ENCODE measurements at regions not wholly inside any gene's neighbourhood (a gene's known extent, or its start where the extent isn't known, plus 50 kb on each side); places are given as distances from the start of the nearest gene placed in this dataset.

- Histone ChIP-seq H3K36me3 (replicated peaks; ENCODE audit: insufficient read depth, low read length) (no peaks in the 10 kb centered on the region), H3K27ac (ENCODE audit: low read length) (no peak overlapping the region), H3K79me2 (ENCODE audit: low read length) (no peaks in the 10 kb centered on the region), H2AFZ (ENCODE audit: low read length) (no peak overlapping the region), H3K4me3 (ENCODE audit: low read length) (no peak overlapping the region), H3K9me2 (replicated peaks; ENCODE audit: insufficient read depth, low read length) (no peaks in the 10 kb centered on the region), H3K27me3 (replicated peaks; ENCODE audit: insufficient read depth, low read length) (no peaks in the 10 kb centered on the region), H3K4me2 (ENCODE audit: low read depth, low read length) (no peak overlapping the region), H4K20me1 (ENCODE audit: insufficient read depth, low read length) (no peaks in the 10 kb centered on the region), H3K9ac (ENCODE audit: low read length) (no peak overlapping the region), H3F3A (ENCODE audit: insufficient read depth, low read length) (no peaks in the 10 kb centered on the region), H3K9me3 (replicated peaks; ENCODE audit: insufficient read depth, low read length) (no peaks in the 10 kb centered on the region), H3K4me1 (ENCODE audit: low read length) (no peaks in the 10 kb centered on the region)
- TF ChIP-seq EZH2 (optimal IDR thresholded peaks at IDR 0.05; ENCODE audit: low read depth, low read length) (no peak), CTCF (IDR thresholded peaks at IDR 0.05; ENCODE audit: low read length) (no peak), EZH2phosphoT487 (IDR thresholded peaks at IDR 0.05; ENCODE audit: low read length) (no peak)
- DNase-seq = no peak
These were observed 481.9 kb downstream of the METTL4 start for GRCh38 chr18:2089396-2089795.

- Histone ChIP-seq H3F3A (ENCODE audit: insufficient read depth, low read length) (no peaks in the 10 kb centered on the region), H3K9ac (ENCODE audit: low read length) (no peak overlapping the region), H3K4me1 (ENCODE audit: low read length) (no peaks in the 10 kb centered on the region), H3K27ac (ENCODE audit: low read length) (no peak overlapping the region), H4K20me1 (ENCODE audit: insufficient read depth, low read length) (no peaks in the 10 kb centered on the region), H3K27me3 (replicated peaks; ENCODE audit: insufficient read depth, low read length) (no peaks in the 10 kb centered on the region), H3K9me2 (replicated peaks; ENCODE audit: insufficient read depth, low read length) (no peaks in the 10 kb centered on the region), H3K4me2 (ENCODE audit: low read depth, low read length) (no peak overlapping the region), H3K9me3 (replicated peaks; ENCODE audit: insufficient read depth, low read length) (no peaks in the 10 kb centered on the region), H2AFZ (ENCODE audit: low read length) (no peak overlapping the region), H3K4me3 (ENCODE audit: low read length) (no peak overlapping the region), H3K79me2 (ENCODE audit: low read length) (no peaks in the 10 kb centered on the region), H3K36me3 (replicated peaks; ENCODE audit: insufficient read depth, low read length) (no peaks in the 10 kb centered on the region)
- TF ChIP-seq EZH2phosphoT487 (IDR thresholded peaks at IDR 0.05; ENCODE audit: low read length) (no peak), CTCF (IDR thresholded peaks at IDR 0.05; ENCODE audit: low read length) (no peak), EZH2 (optimal IDR thresholded peaks at IDR 0.05; ENCODE audit: low read depth, low read length) (no peak)
- no peak for DNase-seq
These were observed 479.4 kb downstream of the METTL4 start for GRCh38 chr18:2091937-2092336.

GRCh38 chr18:2096551-2096950 is 474.8 kb downstream of the METTL4 start:
- DNase-seq = no peak
- TF ChIP-seq CTCF (IDR thresholded peaks at IDR 0.05; ENCODE audit: low read length) = no peak
- no peak for TF ChIP-seq EZH2 (optimal IDR thresholded peaks at IDR 0.05; ENCODE audit: low read depth, low read length)
- TF ChIP-seq EZH2phosphoT487 (IDR thresholded peaks at IDR 0.05; ENCODE audit: low read length) = no peak

More at GRCh38 chr18:2096551-2096950, 474.8 kb downstream of the METTL4 start:
- H2AFZ ChIP-seq (ENCODE audit: low read length) = no peak overlapping the region
- no peaks in the 10 kb centered on the region for H4K20me1 ChIP-seq (ENCODE audit: insufficient read depth, low read length)
- no peaks in the 10 kb centered on the region for H3F3A ChIP-seq (ENCODE audit: insufficient read depth, low read length)
- no peak overlapping the region for H3K27ac ChIP-seq (ENCODE audit: low read length)
- H3K36me3 ChIP-seq (replicated peaks; ENCODE audit: insufficient read depth, low read length) = no peaks in the 10 kb centered on the region
- no peaks in the 10 kb centered on the region for H3K27me3 ChIP-seq (replicated peaks; ENCODE audit: insufficient read depth, low read length)
- H3K9me2 ChIP-seq (replicated peaks; ENCODE audit: insufficient read depth, low read length) = no peaks in the 10 kb centered on the region
- H3K79me2 ChIP-seq (ENCODE audit: low read length) = no peaks in the 10 kb centered on the region
- H3K9me3 ChIP-seq (replicated peaks; ENCODE audit: insufficient read depth, low read length) = no peaks in the 10 kb centered on the region
- H3K9ac ChIP-seq (ENCODE audit: low read length) = no peak overlapping the region
- no peak overlapping the region for H3K4me2 ChIP-seq (ENCODE audit: low read depth, low read length)
- H3K4me3 ChIP-seq (ENCODE audit: low read length) = no peak overlapping the region
- no peaks in the 10 kb centered on the region for H3K4me1 ChIP-seq (ENCODE audit: low read length)
